ENCODE measurements at regions not wholly inside any gene's neighbourhood (a gene's known extent, or its start where the extent isn't known, plus 50 kb on each side); places are given as distances from the start of the nearest gene placed in this dataset.
"Not testable (repeated sequence)": the region's sequence is repeated elsewhere in the genome, so short reads cannot be mapped to it uniquely, and the experiment has no call there.

- Histone ChIP-seq H3K36me3 (replicated peaks in 1 of 2; ENCODE audit: control insufficient read depth in 2 of 2, insufficient read depth in 2 of 2, low read length in 2 of 2) (no peaks in the 10 kb centered on the region), H3K4me2 (ENCODE audit: insufficient read depth, low read length, poor library complexity, severe bottlenecking) (no peak overlapping the region), H3K27me3 (ENCODE audit: control insufficient read depth in 3 of 3, insufficient read depth in 3 of 3, low read depth in 1 of 3, low read length in 3 of 3) (no peaks in the 10 kb centered on the region), H3K14ac (ENCODE audit: low read length) (no peak overlapping the region), H3K18ac (ENCODE audit: low read length) (no peak overlapping the region), H3K9me3 (replicated peaks in 1 of 2; ENCODE audit: control insufficient read depth in 2 of 2, insufficient read depth in 1 of 2, low read depth in 1 of 2, low read length in 2 of 2) (no peaks in the 10 kb centered on the region), H2BK15ac (ENCODE audit: low read length) (no peak overlapping the region), H3K79me1 (ENCODE audit: low read depth, low read length) (no peaks in the 10 kb centered on the region), H4K8ac (ENCODE audit: low read depth, low read length) (no peak overlapping the region), H3K27ac (replicated peaks; ENCODE audit: low read length) (no peak overlapping the region), H2BK5ac (ENCODE audit: low read length) (no peak overlapping the region), H3K9ac (ENCODE audit: low read depth, low read length, poor library complexity) (no peak overlapping the region), H2AK5ac (ENCODE audit: low read depth, low read length) (no peak overlapping the region), H3K23ac (ENCODE audit: low read depth, low read length, poor library complexity) (no peak overlapping the region), H4K91ac (ENCODE audit: low read depth, low read length, poor library complexity) (no peak overlapping the region), H2AFZ (ENCODE audit: low read length) (no peak overlapping the region), H3K4me3 (ENCODE audit: low read length in 2 of 2) (no peak overlapping the region), H3K4ac (ENCODE audit: low read length) (no peak overlapping the region), H3K4me1 (ENCODE audit: control insufficient read depth in 2 of 2, insufficient read depth in 1 of 2, low read depth in 1 of 2, low read length in 2 of 2) (peaks cover 0 to 2% of the 10 kb centered on the region in 2 donors), H2BK120ac (ENCODE audit: low read depth, low read length) (no peak overlapping the region), H2BK12ac (ENCODE audit: low read length) (no peak overlapping the region)
- DNase-seq (ENCODE audit: low spot score) = no peak
- WGBS, 2 donors (ENCODE audit: extremely low coverage in 2 of 2, insufficient read length in 2 of 2, insufficient replicate concordance in 1 of 2) = no CpG with 5 or more reads among the region's 3 CpGs
Observed at GRCh38 chr2:138066139-138066806, 102.0 kb downstream of the HNMT start.

DNA sequence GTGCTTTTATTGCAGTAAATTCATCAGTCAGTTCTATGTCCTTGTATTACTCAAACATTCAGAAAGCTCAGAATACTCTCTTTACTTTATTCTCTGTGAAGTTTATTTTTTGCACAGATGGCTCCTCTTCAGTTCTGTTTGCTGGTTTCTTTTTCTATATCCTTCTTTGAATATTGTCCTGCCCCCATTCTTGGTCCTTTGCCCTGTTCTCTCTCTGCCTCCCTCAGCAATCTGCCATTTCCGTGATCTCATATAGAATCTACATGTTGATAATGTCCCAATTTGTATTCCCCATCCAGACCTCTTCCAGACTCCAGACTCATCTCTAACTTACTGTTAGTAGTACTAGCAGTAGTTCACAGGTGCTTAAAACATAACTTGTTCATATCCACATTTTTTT lies 102.6 kb downstream of the HNMT start:
- Histone ChIP-seq H3K23ac (ENCODE audit: low read depth, low read length, poor library complexity) (no peak overlapping the region), H2AFZ (ENCODE audit: low read length) (no peak overlapping the region), H3K4me3 (ENCODE audit: low read length in 2 of 2) (no peak overlapping the region), H3K9ac (ENCODE audit: low read depth, low read length, poor library complexity) (no peak overlapping the region), H2BK5ac (ENCODE audit: low read length) (no peak overlapping the region), H3K79me1 (ENCODE audit: low read depth, low read length) (no peaks in the 10 kb centered on the region), H3K4me1 (ENCODE audit: control insufficient read depth in 2 of 2, insufficient read depth in 1 of 2, low read depth in 1 of 2, low read length in 2 of 2) (peaks cover 0 to 7% of the 10 kb centered on the region in 2 donors), H3K27ac (replicated peaks; ENCODE audit: low read length) (no peak overlapping the region), H3K9me3 (replicated peaks in 1 of 2; ENCODE audit: control insufficient read depth in 2 of 2, insufficient read depth in 1 of 2, low read depth in 1 of 2, low read length in 2 of 2) (no peaks in the 10 kb centered on the region), H4K91ac (ENCODE audit: low read depth, low read length, poor library complexity) (no peak overlapping the region), H2AK5ac (ENCODE audit: low read depth, low read length) (no peak overlapping the region), H3K14ac (ENCODE audit: low read length) (no peak overlapping the region), H3K27me3 (ENCODE audit: control insufficient read depth in 3 of 3, insufficient read depth in 3 of 3, low read depth in 1 of 3, low read length in 3 of 3) (no peaks in the 10 kb centered on the region), H4K8ac (ENCODE audit: low read depth, low read length) (no peak overlapping the region), H3K4ac (ENCODE audit: low read length) (no peak overlapping the region), H3K4me2 (ENCODE audit: insufficient read depth, low read length, poor library complexity, severe bottlenecking) (no peak overlapping the region), H2BK120ac (ENCODE audit: low read depth, low read length) (no peak overlapping the region), H2BK12ac (ENCODE audit: low read length) (no peak overlapping the region), H2BK15ac (ENCODE audit: low read length) (no peak overlapping the region), H3K18ac (ENCODE audit: low read length) (no peak overlapping the region), H3K36me3 (replicated peaks in 1 of 2; ENCODE audit: control insufficient read depth in 2 of 2, insufficient read depth in 2 of 2, low read length in 2 of 2) (no peaks in the 10 kb centered on the region)
- no peak for DNase-seq (ENCODE audit: low spot score)
- WGBS, 2 donors (ENCODE audit: extremely low coverage in 2 of 2, insufficient read length in 2 of 2, insufficient replicate concordance in 1 of 2) = no CpG with 5 or more reads among the region's 1 CpG

- H4K91ac ChIP-seq (ENCODE audit: low read depth, low read length, poor library complexity); H2BK15ac ChIP-seq (ENCODE audit: low read length); H3K27ac ChIP-seq (replicated peaks; ENCODE audit: low read length); H3K4ac ChIP-seq (ENCODE audit: low read length); H3K27me3 ChIP-seq (ENCODE audit: control insufficient read depth in 3 of 3, insufficient read depth in 3 of 3, low read depth in 1 of 3, low read length in 3 of 3); H3K23ac ChIP-seq (ENCODE audit: low read depth, low read length, poor library complexity); H2BK120ac ChIP-seq (ENCODE audit: low read depth, low read length); H2AK5ac ChIP-seq (ENCODE audit: low read depth, low read length); H3K36me3 ChIP-seq (replicated peaks in 1 of 2; ENCODE audit: control insufficient read depth in 2 of 2, insufficient read depth in 2 of 2, low read length in 2 of 2); H3K4me3 ChIP-seq (ENCODE audit: low read length in 2 of 2); H3K9ac ChIP-seq (ENCODE audit: low read depth, low read length, poor library complexity); H3K9me3 ChIP-seq (replicated peaks in 1 of 2; ENCODE audit: control insufficient read depth in 2 of 2, insufficient read depth in 1 of 2, low read depth in 1 of 2, low read length in 2 of 2); H3K79me1 ChIP-seq (ENCODE audit: low read depth, low read length); H3K18ac ChIP-seq (ENCODE audit: low read length); H4K8ac ChIP-seq (ENCODE audit: low read depth, low read length); DNase-seq (ENCODE audit: low spot score); H2AFZ ChIP-seq (ENCODE audit: low read length); H3K4me2 ChIP-seq (ENCODE audit: insufficient read depth, low read length, poor library complexity, severe bottlenecking); H3K14ac ChIP-seq (ENCODE audit: low read length); H2BK5ac ChIP-seq (ENCODE audit: low read length); H2BK12ac ChIP-seq (ENCODE audit: low read length): not testable (repeated sequence)
- WGBS, 2 donors (ENCODE audit: extremely low coverage in 2 of 2, insufficient read length in 2 of 2, insufficient replicate concordance in 1 of 2) = no CpG with 5 or more reads among the region's 2 CpGs
- H3K4me1 ChIP-seq (ENCODE audit: control insufficient read depth in 2 of 2, insufficient read depth in 1 of 2, low read depth in 1 of 2, low read length in 2 of 2) = peaks cover 2 to 13% of the 10 kb centered on the region in 2 donors
Observed at GRCh38 chr2:138068669-138069068, 104.4 kb downstream of the HNMT start.

- H3K27ac ChIP-seq (replicated peaks; ENCODE audit: low read length) = not testable (repeated sequence)
- no CpG with 5 or more reads among the region's 7 CpGs for WGBS, 2 donors (ENCODE audit: extremely low coverage in 2 of 2, insufficient read length in 2 of 2, insufficient replicate concordance in 1 of 2)
Observed at GRCh38 chr2:138071042-138071719, 106.9 kb downstream of the HNMT start.

More at GRCh38 chr2:138071042-138071719, 106.9 kb downstream of the HNMT start:
- not testable (repeated sequence) for H3K36me3 ChIP-seq (replicated peaks in 1 of 2; ENCODE audit: control insufficient read depth in 2 of 2, insufficient read depth in 2 of 2, low read length in 2 of 2); H2BK15ac ChIP-seq (ENCODE audit: low read length); H3K23ac ChIP-seq (ENCODE audit: low read depth, low read length, poor library complexity); H4K8ac ChIP-seq (ENCODE audit: low read depth, low read length); H3K79me1 ChIP-seq (ENCODE audit: low read depth, low read length); H3K9ac ChIP-seq (ENCODE audit: low read depth, low read length, poor library complexity); H2BK120ac ChIP-seq (ENCODE audit: low read depth, low read length); DNase-seq (ENCODE audit: low spot score); H3K4me3 ChIP-seq (ENCODE audit: low read length in 2 of 2); H4K91ac ChIP-seq (ENCODE audit: low read depth, low read length, poor library complexity); H2AFZ ChIP-seq (ENCODE audit: low read length); H3K9me3 ChIP-seq (replicated peaks in 1 of 2; ENCODE audit: control insufficient read depth in 2 of 2, insufficient read depth in 1 of 2, low read depth in 1 of 2, low read length in 2 of 2); H2AK5ac ChIP-seq (ENCODE audit: low read depth, low read length); H3K14ac ChIP-seq (ENCODE audit: low read length); H3K4ac ChIP-seq (ENCODE audit: low read length); H3K4me2 ChIP-seq (ENCODE audit: insufficient read depth, low read length, poor library complexity, severe bottlenecking); H3K27me3 ChIP-seq (ENCODE audit: control insufficient read depth in 3 of 3, insufficient read depth in 3 of 3, low read depth in 1 of 3, low read length in 3 of 3); H2BK12ac ChIP-seq (ENCODE audit: low read length)
- peak overlapping the region; percentile 31 for H3K18ac ChIP-seq (ENCODE audit: low read length)
- H3K4me1 ChIP-seq (ENCODE audit: control insufficient read depth in 2 of 2, insufficient read depth in 1 of 2, low read depth in 1 of 2, low read length in 2 of 2) = peaks cover 2 to 13% of the 10 kb centered on the region in 2 donors
- H2BK5ac ChIP-seq (ENCODE audit: low read length) = peak overlapping the region; percentile 29

Measured in neuronal stem cell (in vitro differentiated cells).